ENCODE measurements at regions not wholly inside any gene's neighbourhood (a gene's known extent, or its start where the extent isn't known, plus 50 kb on each side); places are given as distances from the start of the nearest gene placed in this dataset.
A peak's percentile ranks its signal among the peaks of the same experiment; 100 is the strongest.
"Not testable (repeated sequence)": the region's sequence is repeated elsewhere in the genome, so short reads cannot be mapped to it uniquely, and the experiment has no call there.

DNA sequence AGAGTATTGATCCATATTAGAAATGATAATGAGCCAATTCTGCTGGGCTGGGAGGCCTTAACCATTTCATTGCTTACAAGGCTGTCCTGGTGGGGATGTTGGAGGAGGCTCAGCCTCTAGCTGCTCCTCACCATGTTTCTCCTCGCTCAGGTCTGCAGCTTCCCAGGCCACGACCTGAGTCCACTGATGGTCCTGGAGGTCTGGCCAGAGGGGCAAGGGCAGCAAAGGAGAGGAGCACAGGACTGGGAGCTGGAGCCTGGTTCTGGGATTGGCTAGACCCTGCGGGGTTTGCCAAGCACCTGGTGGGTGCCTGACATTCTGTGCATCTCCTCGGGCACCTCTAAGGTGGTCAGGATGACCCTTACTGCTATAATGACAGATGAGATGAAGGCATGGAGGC lies 92.6 kb downstream of the KIF26A start:
- no peak for DNase-seq

DNA sequence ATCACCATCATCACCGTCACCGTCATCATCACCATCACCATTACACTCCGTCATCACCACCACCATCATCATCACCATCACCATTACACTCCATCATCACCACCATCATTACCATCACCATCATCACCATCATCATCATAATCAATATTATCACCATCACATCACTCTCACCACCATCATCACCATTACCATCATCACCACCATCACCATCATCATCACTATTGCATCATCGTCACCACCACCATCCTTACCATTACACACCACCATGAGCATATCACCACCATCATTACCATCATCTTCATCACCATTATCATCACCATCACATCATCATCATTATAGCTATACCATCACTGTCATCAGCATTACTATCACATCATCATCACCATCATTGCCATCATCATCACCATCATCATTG lies 93.7 kb downstream of the KIF26A start:
- DNase-seq, result no peak

DNA sequence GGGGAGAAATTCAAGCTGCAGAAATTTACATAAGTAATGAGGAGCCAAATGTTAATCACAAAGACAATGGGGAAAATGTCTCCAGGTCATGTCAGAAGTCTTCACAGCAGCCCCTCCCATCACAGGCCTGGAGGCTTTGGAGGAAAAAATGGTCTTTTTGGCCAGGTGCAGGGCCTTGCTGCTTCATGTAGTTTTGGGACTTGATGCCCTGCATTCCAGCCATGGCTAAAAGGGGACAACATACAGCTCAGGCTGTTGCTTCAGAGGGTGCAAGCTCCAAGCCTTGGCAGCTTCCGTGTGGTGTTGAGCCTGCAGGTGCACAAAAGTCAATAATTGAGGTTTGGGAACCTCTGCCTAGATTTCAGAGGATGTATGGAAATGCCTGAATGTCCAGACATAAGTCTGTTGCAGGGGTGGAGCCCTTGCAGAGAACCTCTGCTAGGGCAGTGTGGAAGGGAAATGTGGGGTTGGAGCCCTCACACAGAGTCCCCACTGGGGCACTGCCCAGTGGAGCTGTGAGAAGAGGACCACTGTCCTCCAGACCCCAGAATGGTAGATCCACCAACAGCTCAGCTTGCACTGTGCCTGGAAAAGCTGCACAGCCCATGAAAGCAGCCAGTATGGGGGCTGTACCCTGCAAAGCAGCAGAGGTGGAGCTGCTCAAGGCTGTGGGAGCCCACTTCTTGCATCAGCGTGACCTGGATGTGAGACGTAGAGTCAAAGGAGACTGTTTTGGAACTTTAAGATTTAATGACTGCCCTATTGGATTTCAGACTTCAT lies 95.8 kb downstream of the KIF26A start:
- DNase-seq, result not testable (repeated sequence)

DNA sequence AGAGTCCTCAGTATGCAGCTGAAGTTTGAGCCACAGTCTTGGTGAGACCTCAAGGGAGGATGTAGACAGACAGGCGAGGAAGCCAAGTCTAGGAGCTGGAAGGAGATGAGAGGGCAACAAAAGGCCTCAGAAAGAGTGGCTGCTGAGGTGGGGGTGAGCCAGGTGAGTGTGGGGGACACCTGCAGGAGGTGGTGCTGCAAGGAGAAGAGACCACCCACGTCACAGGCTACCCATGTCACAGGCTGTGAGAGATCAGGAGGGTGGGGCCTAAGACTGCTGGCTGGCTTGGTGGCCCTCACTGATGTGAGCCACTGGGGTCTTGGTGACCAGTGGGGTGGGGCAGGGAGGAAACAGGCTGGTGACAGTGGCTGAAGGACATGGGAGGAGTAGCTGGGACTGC lies 97.3 kb downstream of the KIF26A start:
- DNase-seq, result no peak

DNA sequence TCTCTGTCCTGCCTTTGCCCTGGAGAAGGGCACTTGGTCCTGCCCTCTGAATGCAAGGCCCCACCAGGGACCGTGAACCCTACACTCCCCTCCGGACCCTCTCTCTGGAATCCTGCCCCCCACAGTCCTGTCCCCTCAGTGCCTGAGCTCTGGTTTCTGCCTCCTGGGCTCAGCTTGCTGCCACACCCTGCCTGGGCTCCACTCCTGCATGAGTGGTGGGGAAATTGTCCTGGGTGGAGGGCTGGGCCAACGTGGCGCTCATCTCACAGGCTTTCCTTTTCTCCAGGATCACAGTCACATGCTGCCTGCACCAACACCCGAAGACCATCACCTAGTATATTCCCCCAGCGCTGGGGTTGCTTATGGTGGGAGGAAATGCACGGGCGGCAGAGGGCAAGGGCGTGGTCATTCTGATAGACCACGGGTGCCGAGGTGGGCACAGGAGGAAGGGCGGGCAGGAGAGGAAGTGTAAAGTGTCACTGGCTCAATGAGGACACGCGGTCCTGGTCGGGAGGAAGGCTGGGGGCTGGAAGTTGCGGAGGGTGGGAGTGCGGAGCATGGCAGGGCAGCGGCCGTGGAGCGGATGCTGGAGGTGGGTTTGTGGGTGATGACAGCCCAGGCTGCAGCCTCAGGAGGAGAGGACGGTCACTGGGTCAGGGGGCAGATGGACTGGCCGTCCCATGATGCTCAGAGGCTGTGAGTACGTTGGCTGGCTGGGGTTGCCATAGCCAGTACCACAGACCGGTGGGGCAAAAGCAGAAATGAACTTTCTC lies 99.5 kb downstream of the KIF26A start:
- no peak for DNase-seq

DNA sequence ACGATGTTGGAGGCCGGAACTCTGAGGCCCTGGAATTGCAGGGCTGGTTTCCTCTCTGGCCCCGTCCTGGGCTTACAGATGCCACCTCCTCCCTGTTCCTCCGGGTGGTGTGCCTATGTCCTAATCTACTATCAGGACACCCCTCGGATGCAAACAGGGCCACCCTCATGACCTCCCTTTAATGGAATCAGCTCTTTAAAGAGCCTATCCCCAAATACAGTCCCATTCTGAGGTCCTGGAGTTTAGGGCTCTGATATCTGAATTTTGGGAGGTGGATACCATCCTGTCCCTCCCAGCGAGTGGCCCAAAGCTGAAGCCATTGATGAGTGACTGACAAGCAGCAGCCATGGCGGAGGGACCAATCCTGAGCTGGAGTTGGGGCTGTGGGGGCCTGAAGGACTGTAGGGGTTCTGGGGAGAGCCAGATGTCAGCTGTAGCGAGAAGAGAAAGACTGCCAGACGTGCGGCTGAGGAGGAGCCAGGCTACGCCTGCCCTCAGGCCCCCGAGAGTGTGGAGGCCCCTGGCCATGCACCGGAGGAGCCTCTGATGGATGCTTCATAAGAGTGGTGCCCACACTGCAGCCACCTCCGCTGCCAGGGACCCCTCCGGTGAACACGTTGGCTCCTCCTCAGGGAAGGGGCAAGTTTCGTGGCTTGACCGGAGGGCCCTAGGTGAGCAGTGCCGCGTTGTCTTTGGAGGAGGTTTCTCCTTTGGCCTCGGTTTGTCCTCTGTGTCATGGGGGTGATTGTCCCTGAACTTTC lies 100.2 kb downstream of the KIF26A start:
- peak; percentile 8 for DNase-seq

DNA sequence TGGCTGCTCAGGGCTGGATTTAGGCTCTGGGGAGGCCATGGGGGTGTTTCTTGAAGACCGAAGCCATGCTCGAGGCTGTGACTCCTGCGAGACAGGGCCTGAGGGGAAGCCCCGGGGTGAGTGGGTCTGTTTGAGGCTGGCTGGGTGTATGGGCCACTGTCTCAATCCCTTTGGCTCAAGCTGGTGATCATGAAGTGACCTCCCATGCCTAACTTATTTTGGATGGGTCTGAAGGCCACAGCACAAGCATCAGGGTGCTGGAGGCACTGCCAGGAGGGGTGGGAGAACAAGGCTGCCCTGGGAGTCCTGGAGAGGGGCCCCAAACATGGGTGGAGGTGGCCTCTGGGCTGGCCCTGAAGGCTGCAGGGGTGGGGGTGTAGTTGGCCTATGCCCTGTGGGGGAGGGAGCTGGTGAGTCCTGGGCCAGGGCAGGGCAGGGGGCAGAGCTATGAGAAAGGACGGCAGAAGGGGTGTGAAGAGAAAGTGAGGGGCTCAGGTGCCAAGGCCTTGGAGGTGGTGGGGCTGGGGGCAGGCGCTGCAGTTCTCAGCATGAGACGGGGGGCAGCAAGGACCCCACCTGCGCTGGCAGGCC lies 100.9 kb downstream of the KIF26A start:
- no peak for DNase-seq

DNA sequence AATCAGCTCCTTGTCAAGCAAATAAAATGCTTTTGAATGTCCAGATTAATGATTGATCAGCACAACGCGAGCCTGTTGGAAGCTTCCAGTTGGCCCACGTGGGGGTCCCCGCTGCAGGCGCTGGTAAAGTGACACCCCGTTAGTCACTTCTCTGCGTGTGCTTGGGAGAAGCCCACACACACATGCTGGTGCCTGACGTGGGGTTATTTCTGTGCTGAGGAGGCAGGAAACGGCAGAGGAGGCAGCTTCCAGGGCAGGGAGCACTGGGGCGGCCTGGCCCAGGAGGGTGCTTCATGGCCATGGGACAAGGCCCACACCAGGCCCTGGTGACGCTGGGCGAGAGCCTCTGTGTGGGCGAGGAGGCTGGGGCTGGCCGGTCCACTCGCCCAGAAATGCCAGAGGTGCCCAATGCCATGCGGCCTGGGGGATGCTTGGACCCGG lies 101.5 kb downstream of the KIF26A start:
- DNase-seq, result no peak

DNA sequence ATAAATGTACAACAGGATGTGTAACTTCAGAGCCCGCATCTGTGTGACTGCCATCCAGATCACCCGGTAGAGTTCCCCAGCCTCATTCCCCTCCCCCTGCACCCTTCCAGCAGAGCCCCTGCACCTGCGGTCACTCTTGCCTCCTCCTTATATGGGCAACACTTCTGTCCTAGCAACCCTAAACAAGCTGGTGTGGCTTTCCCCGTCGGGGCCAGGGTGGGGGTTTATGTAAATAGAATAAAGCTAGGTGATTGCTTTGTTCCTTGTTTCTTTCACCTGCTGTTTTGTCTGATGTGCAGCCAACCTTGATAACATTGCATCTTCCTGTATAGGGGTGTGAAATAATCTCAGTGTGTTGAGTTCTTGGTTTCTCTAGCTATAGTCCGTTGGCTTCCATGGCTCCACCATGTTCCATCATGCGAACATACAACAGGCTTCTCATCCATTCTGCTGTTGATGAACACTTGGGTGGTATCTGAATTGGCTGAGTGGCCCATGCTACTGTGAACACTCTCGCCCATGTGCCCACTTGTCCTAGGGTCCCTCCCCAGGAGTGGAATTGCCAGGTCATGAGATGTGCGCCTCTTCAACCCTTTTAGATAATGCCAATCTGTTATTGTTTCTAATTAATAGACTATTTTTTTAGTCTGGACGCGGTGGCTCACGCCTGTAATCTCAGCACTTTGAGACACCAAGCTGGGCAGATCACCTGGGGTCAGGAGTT lies 102.2 kb downstream of the KIF26A start:
- peak; percentile 11 for DNase-seq

DNA sequence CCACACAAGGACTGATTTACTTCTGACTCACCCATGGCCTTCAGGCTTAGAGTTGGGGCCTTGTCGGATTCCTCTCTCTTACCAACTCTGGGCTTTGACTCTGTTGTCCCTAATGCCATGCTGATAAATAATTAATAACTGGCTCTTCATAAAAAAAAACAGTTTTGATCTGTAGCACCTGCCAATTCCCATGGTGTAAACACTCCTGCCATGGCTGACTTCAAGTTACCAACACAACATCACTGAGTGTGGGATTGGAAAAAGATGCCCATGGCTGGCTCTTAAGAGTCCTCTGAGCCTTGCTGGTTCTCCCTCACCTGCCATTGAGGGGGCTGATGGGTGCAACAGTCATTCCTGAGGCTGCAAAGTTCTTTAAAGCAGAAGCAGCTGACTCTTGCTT lies 104.8 kb downstream of the KIF26A start:
- no peak for DNase-seq

DNA sequence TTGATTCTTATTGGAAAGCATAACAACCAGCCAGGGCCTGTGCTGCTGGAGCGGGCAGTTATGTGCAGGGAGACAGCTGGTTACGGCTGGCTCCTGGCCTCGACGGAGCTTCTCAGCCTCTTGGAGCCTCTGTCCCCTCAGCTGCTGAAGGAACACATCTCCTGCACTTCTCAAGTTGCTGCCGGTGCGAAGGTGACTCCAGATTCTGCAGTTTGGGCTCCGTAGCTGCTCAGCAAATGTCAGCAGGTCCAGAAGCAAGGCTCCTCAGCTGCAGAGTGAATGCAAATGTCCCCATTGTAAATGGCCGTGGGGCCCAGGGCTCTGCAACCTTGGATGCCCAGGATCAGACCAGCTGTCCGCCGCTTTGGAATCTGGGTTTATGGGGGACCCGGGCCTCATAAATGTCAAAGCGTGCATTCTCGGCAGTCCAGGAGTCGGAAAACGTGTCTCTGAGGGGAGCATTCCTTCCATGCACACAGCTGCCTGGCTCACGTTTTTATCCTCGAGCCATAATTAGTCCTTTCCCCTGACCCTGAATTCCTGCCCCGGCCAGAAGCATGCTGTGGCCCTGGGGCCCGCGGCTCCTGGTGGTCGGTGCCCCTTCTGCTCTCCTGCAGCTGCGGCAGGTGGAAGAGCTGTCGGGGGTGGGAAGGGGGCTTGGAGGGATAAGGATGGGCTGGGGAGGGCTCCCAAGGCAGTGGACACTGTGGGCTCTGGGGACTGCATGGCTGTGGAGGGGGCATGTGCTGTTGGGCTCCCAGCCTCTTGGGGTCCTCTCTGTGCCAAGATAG lies 106.0 kb downstream of the KIF26A start:
- no peak for DNase-seq

DNA sequence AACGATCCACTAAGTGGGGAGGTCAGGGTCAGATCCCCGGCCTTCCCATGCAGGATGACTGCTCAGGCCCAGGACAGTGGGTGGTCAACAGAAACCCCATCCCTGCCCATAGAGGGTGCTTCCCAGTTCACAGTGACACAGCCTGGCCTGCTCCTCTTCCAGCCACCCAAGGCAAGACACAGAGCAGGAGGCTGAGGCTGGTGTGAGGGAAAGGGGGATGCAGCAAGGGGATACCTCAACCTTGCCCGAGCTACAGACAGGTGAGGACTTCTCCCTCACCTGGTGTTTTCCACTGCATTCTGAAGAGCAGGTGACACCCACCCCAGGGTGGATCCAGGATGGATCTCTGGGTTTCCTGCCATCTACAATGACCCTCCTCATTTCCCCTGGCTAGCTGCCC lies 106.7 kb downstream of the KIF26A start:
- DNase-seq, result no peak

DNA sequence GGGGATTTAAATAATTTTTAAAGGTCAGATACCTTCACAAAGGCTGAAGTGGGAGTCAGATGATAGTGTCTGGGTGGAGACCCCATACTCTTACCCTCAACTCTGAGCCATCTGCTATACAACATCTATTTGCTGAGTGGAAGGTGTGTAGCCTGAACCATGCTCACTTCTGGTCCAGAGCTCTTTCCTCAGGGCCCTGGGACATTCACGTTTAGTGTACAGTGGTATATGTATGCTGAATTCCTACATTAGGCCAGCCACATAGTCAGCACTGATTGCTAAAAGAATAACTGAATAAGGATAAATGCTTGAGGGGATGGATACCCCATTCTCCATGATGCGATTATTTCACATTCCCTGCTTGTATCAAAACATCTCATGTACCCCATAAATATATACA lies 107.3 kb downstream of the KIF26A start:
- DNase-seq, result no peak

DNA sequence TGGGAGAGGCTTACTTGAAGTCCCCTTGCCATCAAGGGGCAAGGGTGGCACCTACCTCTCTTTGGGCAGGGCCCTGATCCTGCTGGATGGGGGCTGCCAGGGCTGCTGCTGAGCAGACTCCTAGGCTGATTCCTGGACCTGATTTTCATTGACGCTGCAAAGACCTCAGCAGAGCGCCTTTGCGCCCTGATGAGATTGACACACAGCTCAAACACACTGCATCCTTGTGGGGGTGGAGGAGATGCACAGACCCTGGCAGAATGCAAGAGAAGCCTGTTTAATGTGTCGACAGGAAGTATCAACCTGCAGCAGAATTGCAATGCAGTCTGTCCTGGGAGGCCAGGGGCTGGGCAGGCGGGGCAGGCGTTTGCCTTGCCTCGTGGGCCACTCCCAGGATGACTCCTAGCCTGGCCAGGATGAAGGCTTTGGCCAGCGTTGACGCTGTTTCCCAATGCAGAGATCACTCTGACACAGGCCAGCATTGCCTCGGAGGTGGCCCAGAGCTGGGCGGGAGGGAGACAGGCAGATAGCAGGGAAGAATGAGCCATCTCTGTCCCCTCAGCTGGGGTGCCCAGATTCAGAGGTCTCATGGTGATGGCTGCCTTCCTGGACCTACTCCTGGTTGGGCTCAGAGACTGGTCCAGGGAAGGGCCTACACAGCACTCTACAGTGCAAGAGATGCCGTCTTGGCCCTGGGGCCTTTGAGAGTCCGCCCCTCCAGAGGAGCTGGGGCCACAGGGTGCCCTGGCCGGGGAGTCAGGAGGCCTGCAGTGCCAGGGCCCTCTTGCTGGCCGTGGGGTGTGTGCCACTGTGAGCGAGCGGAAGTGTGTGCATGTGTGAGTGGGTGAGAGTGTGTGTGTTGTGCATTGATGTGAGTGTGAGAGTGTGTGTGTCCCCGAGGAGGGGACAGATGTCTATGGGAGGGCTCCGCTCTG lies 108.3 kb downstream of the KIF26A start:
- DNase-seq, result no peak

DNA sequence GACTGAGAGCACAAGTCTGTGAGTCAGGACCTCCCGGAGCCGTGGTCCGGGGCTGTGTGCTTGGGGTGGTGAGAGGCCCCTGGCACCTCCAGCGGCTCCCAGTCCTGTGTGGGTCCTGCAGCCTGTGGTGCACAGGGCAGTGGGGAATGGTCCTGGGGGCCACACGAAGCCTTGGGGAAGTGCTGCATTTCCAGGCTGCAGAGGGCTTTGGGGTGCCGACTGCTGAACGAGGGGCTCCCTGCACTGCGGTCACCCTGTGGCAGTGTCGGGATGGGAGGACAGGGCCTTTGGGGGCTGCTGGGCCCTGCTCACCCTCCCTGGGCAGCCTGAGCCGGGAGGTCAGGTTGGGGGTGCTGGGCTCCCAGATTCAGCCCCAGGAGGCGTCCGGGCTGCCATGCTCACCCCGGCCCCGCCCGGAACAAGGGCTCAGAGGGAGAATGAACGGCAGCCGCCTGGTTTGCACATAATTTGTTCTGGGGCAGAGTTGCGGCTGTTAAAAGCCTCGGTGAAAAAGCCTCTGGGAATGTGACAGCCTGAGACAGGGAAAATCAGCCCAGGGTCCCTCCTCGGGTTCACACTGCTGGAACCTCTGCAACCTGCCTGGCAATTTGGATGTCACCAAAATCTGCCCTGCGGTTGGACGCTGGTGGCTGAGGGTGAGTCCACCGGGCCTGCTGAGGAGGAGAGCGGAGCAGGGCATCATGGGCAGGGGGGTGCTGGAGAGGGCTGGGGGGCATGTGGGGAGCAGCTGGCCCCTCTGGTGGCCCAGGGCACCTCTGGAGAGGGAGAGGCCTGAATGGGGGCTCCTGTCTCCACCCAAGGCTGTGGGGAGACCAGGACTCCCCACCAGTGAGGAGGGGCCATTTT lies 109.2 kb downstream of the KIF26A start:
- DNase-seq, result no peak

DNA sequence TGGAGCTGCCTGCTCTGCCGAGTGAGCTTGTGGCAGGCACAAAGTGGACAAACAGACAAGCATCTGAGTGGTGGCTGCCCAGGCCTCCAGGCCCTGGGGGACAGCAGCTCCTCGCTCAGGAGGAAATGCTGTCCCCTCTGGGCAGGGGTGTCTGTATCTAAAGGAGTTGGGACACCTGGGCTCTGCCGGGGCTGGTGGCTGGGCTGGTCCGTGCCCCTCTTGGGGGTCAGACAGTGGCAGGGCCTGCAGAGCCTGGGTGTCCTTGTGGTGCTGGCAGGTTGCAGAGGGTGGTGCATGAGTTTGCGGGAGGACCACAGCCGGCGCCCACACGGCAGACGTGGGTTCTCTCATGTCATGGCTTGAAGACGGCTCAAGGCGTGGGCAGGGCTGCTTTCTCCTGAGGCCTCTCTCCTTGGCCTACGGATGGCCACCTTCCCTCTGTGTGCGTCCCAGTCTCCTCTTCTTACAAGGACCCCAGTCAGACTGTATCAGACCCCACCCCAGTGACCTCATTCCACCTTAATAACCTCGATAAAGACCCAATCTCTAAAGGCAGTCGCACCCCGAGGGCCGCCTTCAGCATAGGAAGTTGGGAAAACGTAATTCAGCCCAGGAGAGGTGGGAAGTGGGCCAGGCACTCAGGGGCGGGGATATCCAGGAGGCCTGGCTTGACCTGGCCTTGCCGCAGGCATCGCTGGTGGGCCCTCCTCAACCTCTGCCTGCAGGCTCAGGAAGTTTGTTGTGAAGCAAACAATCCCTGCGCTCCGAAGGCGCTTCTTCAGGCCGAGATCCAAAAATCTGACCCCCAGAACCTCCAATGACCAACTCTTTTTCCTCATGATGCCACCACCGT lies 110.0 kb downstream of the KIF26A start:
- DNase-seq, result no peak

DNA sequence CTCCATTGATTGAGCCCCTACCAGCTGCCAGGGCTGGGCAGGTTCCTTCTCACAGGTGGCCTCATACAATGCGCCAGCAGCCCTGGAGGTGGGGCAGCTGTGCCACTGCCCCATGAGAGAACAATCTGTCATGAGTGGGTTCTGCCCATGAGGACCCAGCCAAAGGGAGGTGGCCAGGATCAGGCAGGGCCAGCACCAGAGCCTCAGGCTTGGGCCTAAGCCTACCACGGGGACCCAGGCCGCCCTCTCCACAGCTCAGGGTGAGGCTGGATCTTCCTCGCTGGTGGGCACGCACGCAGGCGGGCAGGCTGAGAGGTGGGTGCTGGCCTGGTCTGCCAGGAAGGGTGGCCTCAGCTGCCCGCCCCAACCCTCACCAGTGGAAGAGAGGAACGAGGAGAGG lies 110.7 kb downstream of the KIF26A start:
- DNase-seq, result no peak

DNA sequence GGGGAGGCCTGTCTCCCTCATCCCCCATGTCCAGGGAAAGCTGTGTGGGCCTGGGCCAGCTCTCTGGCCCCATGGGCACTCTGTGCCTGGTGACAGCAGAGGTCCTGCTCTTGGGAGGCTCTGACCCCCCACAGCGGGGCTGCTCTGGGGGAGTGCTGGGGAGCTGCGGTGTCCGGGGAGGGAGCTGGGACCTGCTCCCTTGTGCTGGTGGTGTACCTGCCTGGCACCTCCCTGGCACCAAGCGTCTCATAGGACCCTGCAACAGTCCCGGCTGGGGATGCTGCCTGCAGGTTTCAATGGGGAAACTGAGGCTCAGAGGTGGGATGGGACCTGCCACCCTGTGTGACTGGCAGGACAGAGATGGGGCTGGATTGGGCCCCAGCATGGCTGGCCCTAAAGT lies 111.3 kb downstream of the KIF26A start:
- DNase-seq, result no peak

DNA sequence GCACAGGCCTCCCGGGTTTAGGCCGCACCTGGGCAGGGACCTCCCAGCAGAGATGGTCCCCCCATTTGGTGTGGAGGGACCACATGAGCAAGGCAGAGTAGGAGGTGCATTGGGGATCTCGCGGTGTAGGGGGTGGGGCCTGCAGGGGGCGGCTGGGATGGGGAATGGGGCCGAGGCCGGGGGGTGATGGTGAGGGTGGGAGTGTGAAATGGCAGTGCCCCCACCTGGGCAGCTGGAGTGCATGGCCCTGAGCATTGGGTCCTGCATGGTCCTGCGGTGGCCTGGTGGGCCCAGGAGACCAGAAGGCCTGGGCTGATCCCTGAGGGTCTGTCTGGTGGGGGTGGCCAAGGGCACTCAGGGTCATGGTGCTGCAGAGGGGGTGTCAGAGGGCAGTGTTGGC lies 111.8 kb downstream of the KIF26A start:
- DNase-seq, result no peak
